ENCODE measurements at regions not wholly inside any gene's neighbourhood (a gene's known extent, or its start where the extent isn't known, plus 50 kb on each side); places are given as distances from the start of the nearest gene placed in this dataset.
"Not testable (repeated sequence)": the region's sequence is repeated elsewhere in the genome, so short reads cannot be mapped to it uniquely, and the experiment has no call there.

DNA sequence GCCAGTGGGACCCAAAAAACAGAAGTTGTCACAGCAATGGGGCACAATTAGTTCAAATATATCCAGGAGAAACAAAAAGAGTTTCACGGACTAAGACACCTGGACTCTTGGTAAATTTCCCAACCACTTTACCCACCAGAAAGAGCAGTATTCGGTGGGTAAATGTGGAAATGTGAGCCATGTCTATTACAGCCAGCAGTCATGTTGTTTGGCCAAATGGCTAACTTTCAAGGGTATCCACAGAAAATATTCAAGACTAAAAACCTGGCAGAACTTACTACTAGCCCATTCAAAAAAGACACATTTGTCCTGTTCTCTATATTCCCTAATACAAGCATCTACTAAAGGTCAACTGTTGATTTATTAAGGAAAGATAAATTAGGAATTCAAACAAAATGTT lies 1296.0 kb upstream of the NXPH2 start:
- no peak overlapping the region for H3K4me3 ChIP-seq (ENCODE audit: low read depth in 1 of 3, low read length in 3 of 3)
- no peaks in the 10 kb centered on the region for H3K9me3 ChIP-seq (ENCODE audit: control insufficient read depth in 4 of 4, low read length in 3 of 4)
- TF ChIP-seq, protein P1, sequence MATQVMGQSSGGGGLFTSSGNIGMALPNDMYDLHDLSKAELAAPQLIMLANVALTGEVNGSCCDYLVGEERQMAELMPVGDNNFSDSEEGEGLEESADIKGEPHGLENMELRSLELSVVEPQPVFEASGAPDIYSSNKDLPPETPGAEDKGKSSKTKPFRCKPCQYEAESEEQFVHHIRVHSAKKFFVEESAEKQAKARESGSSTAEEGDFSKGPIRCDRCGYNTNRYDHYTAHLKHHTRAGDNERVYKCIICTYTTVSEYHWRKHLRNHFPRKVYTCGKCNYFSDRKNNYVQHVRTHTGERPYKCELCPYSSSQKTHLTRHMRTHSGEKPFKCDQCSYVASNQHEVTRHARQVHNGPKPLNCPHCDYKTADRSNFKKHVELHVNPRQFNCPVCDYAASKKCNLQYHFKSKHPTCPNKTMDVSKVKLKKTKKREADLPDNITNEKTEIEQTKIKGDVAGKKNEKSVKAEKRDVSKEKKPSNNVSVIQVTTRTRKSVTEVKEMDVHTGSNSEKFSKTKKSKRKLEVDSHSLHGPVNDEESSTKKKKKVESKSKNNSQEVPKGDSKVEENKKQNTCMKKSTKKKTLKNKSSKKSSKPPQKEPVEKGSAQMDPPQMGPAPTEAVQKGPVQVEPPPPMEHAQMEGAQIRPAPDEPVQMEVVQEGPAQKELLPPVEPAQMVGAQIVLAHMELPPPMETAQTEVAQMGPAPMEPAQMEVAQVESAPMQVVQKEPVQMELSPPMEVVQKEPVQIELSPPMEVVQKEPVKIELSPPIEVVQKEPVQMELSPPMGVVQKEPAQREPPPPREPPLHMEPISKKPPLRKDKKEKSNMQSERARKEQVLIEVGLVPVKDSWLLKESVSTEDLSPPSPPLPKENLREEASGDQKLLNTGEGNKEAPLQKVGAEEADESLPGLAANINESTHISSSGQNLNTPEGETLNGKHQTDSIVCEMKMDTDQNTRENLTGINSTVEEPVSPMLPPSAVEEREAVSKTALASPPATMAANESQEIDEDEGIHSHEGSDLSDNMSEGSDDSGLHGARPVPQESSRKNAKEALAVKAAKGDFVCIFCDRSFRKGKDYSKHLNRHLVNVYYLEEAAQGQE (IDR thresholded peaks at IDR 0.05): no peak
- no peak for TF ChIP-seq RXRA (IDR thresholded peaks at IDR 0.05)
- TF ChIP-seq, protein P2, sequence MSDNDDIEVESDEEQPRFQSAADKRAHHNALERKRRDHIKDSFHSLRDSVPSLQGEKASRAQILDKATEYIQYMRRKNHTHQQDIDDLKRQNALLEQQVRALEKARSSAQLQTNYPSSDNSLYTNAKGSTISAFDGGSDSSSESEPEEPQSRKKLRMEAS (IDR thresholded peaks at IDR 0.05): no peak
- TF ChIP-seq RAD21 (IDR thresholded peaks at IDR 0.05): no peak
- TF ChIP-seq, protein P3, sequence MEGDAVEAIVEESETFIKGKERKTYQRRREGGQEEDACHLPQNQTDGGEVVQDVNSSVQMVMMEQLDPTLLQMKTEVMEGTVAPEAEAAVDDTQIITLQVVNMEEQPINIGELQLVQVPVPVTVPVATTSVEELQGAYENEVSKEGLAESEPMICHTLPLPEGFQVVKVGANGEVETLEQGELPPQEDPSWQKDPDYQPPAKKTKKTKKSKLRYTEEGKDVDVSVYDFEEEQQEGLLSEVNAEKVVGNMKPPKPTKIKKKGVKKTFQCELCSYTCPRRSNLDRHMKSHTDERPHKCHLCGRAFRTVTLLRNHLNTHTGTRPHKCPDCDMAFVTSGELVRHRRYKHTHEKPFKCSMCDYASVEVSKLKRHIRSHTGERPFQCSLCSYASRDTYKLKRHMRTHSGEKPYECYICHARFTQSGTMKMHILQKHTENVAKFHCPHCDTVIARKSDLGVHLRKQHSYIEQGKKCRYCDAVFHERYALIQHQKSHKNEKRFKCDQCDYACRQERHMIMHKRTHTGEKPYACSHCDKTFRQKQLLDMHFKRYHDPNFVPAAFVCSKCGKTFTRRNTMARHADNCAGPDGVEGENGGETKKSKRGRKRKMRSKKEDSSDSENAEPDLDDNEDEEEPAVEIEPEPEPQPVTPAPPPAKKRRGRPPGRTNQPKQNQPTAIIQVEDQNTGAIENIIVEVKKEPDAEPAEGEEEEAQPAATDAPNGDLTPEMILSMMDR (IDR thresholded peaks at IDR 0.05; ENCODE audit: low read depth, low read length, missing input control): no peak
- TF ChIP-seq GABPA (IDR thresholded peaks at IDR 0.05 in 1 of 2, conservative IDR thresholded peaks at IDR 0.05 in 1 of 2): no peak
- TF ChIP-seq TAF1 (conservative IDR thresholded peaks at IDR 0.05): no peak
- TF ChIP-seq, protein P4, sequence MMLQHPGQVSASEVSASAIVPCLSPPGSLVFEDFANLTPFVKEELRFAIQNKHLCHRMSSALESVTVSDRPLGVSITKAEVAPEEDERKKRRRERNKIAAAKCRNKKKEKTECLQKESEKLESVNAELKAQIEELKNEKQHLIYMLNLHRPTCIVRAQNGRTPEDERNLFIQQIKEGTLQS (IDR thresholded peaks at IDR 0.05): no peak
- no peak for TF ChIP-seq HNF4A (conservative IDR thresholded peaks at IDR 0.05)
- TF ChIP-seq, protein P5, sequence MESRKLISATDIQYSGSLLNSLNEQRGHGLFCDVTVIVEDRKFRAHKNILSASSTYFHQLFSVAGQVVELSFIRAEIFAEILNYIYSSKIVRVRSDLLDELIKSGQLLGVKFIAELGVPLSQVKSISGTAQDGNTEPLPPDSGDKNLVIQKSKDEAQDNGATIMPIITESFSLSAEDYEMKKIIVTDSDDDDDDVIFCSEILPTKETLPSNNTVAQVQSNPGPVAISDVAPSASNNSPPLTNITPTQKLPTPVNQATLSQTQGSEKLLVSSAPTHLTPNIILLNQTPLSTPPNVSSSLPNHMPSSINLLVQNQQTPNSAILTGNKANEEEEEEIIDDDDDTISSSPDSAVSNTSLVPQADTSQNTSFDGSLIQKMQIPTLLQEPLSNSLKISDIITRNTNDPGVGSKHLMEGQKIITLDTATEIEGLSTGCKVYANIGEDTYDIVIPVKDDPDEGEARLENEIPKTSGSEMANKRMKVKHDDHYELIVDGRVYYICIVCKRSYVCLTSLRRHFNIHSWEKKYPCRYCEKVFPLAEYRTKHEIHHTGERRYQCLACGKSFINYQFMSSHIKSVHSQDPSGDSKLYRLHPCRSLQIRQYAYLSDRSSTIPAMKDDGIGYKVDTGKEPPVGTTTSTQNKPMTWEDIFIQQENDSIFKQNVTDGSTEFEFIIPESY (IDR thresholded peaks at IDR 0.05): no peak
- TF ChIP-seq HNF4G (IDR thresholded peaks at IDR 0.05): no peak
- no peak for TF ChIP-seq YY1 (IDR thresholded peaks at IDR 0.05)
- TF ChIP-seq SP1 (IDR thresholded peaks at IDR 0.05): no peak
- no peak for TF ChIP-seq FOXA1 (IDR thresholded peaks at IDR 0.05)
- TF ChIP-seq EGR1 (IDR thresholded peaks at IDR 0.05; ENCODE audit: low read depth in 2 of 2): no peak
- TF ChIP-seq JUND (IDR thresholded peaks at IDR 0.05): no peak
- WGBS: 75% methylated on average over 2 of the region's 2 CpGs
- H3K4me1 ChIP-seq (ENCODE audit: control insufficient read depth in 4 of 4, insufficient read depth in 4 of 4, low read length in 3 of 4): no peaks in the 10 kb centered on the region
- H3K36me3 ChIP-seq (ENCODE audit: control insufficient read depth in 4 of 4, insufficient read depth in 3 of 4, low read depth in 1 of 4, low read length in 3 of 4): no peaks in the 10 kb centered on the region
- no peaks in the 10 kb centered on the region for H3K27me3 ChIP-seq (ENCODE audit: control insufficient read depth in 4 of 4, insufficient read depth in 4 of 4, low read length in 3 of 4)
- DNase-seq (ENCODE audit: low spot score): no peak
- H3K27ac ChIP-seq (ENCODE audit: low read depth in 1 of 2, low read length in 2 of 2): no peak overlapping the region
- H3K9ac ChIP-seq (ENCODE audit: low read depth in 1 of 2, low read length in 2 of 2): no peak overlapping the region

DNA sequence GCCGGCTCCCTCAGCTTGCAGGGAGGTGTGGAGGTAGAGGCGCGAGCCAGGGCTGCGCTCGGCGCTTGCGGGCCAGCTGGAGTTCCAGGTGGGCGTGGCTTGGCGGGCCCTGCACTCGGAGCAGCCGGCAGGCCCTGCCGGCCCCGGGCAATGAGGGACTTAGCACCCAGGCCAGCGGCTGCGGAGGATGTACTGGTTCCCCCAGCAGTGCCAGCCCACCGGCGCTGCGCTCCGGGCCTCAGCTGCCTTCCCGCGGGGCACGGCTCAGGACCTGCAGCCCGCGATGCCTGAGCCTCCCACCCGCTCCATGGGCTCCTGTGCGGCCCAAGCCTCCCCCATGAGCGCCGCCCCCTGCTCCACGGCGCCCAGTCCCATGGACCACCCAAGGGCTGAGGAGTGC lies 1293.6 kb upstream of the NXPH2 start:
- not testable (repeated sequence) for DNase-seq (ENCODE audit: low spot score); H3K27ac ChIP-seq (ENCODE audit: low read depth in 1 of 2, low read length in 2 of 2); H3K36me3 ChIP-seq (ENCODE audit: control insufficient read depth in 4 of 4, insufficient read depth in 3 of 4, low read depth in 1 of 4, low read length in 3 of 4); H3K9me3 ChIP-seq (ENCODE audit: control insufficient read depth in 4 of 4, low read length in 3 of 4); H3K4me1 ChIP-seq (ENCODE audit: control insufficient read depth in 4 of 4, insufficient read depth in 4 of 4, low read length in 3 of 4); H3K27me3 ChIP-seq (ENCODE audit: control insufficient read depth in 4 of 4, insufficient read depth in 4 of 4, low read length in 3 of 4); H3K4me3 ChIP-seq (ENCODE audit: low read depth in 1 of 3, low read length in 3 of 3); H3K9ac ChIP-seq (ENCODE audit: low read depth in 1 of 2, low read length in 2 of 2)
- 94% methylated on average over 30 of the region's 30 CpGs for WGBS

Measured in liver (tissue), 8 donors.